K562 (cell line): ENCODE measurements at regions not wholly inside any gene's neighbourhood (a gene's known extent, or its start where the extent isn't known, plus 50 kb on each side); places are given as distances from the start of the nearest gene placed in this dataset.

Source experiments
- ATAC-seq: fragments of 200-7000 bp; cut with Tn5 transposase; 3 replicates; pipeline ENCODE4 v1.9.1; 2020; ENCODE audit warnings: moderate library complexity
- BruUV-seq: library from RNA; stranded (reverse); fragments of 400-500 nt; replicated peaks from 2 replicates; lab custom pipeline; 2021; lab: Mats Ljungman, UMichigan
- CTCF ChIA-PET: fragments of 300-600 bp; formaldehyde crosslinking; extraction: SDS; loops from one replicate; lab custom pipeline; 2021; ENCODE audit warnings: low intra/inter-chr PET ratio; lab: Yijun Ruan, JAX
- POLR2A ChIA-PET: fragments of 300-600, 350-650 bp; sonication (Branson Sonifier 250); formaldehyde crosslinking; extraction: SDS; loops from one replicate; lab custom pipeline; 2021; ENCODE audit warnings: antibody characterized with exemption, inconsistent platforms; lab: Yijun Ruan, JAX
- DNase-seq, 4 experiments: peaks; one replicate each; pipeline versions ENCODE4 v3.0.0 to v3.0.0-alpha.2; 2011 to 2018; ENCODE audit warnings: low spot score in 3 of 4, mixed read lengths in 3 of 4; ENCODE audit errors: extremely low read depth in 1 of 4
- FAIRE-seq: peaks from 2 replicates; lab custom pipeline; 2011; peaks lifted over from hg19 to GRCh38; lab: Jason Lieb, UNC
- H2AFZ ChIP-seq: 2 replicates; pipeline ENCODE4 v1.6.0; 2011; ENCODE audit warnings: low read depth, low read length, control low read depth, inconsistent platforms
- H3K27ac ChIP-seq: fragments of 200-600 bp; 3 replicates; pipeline ENCODE4 v1.8.0; 2011; ENCODE audit warnings: low read depth, mild to moderate bottlenecking, control low read depth, inconsistent platforms, low read length, moderate library complexity, mixed read lengths; ENCODE audit errors: extremely low read depth
- H3K27me3 ChIP-seq, 2 experiments: fragments of 300-600 bp in 1 of 2; 2 replicates in 1 of 2; 3 replicates in 1 of 2; pipeline versions ENCODE4 v1.6.0 to v1.8.0; 2011; ENCODE audit warnings: inconsistent platforms in 2 of 2, low read length in 2 of 2, mild to moderate bottlenecking in 1 of 2, mixed read lengths in 1 of 2, moderate library complexity in 1 of 2; ENCODE audit not compliant: control insufficient read depth in 2 of 2, insufficient read depth in 2 of 2
- H3K36me3 ChIP-seq: fragments of 300-600 bp; 3 replicates; pipeline ENCODE4 v1.8.0; 2011; ENCODE audit warnings: mild to moderate bottlenecking, low read length, inconsistent platforms; ENCODE audit not compliant: control insufficient read depth, insufficient read depth
- H3K4me1 ChIP-seq, 2 experiments: fragments of 200-600 bp in 1 of 2; replicated peaks in 1 of 2; 2 replicates in 1 of 2; 3 replicates in 1 of 2; pipeline versions ENCODE4 v1.5.1 to v1.8.0; 2011; ENCODE audit warnings: inconsistent platforms in 2 of 2, low read length in 2 of 2, mild to moderate bottlenecking in 1 of 2, mixed read lengths in 1 of 2, moderate library complexity in 1 of 2; ENCODE audit not compliant: control insufficient read depth in 2 of 2, insufficient read depth in 2 of 2
- H3K4me2 ChIP-seq: 2 replicates; pipeline ENCODE4 v1.6.1; 2011; ENCODE audit warnings: low read length, control low read depth, inconsistent platforms, mixed read lengths; ENCODE audit not compliant: insufficient read depth
- H3K4me3 ChIP-seq: fragments of 200-600 bp; sonication (generic), shearing (Covaris generic); 2 replicates; pipeline ENCODE4 v1.5.1; 2016; ENCODE audit warnings: control low read depth, inconsistent platforms
- H3K79me2 ChIP-seq: fragments of 200-600 bp; 3 replicates; pipeline ENCODE4 v1.8.0; 2011; ENCODE audit warnings: low read length, inconsistent platforms; ENCODE audit not compliant: control insufficient read depth, insufficient read depth
- H3K9ac ChIP-seq, 2 experiments: 2 replicates each; pipeline versions ENCODE4 v1.6.0 to v1.6.1; 2011; ENCODE audit warnings: low read depth in 2 of 2, low read length in 2 of 2, control low read depth in 1 of 2, inconsistent platforms in 1 of 2, mild to moderate bottlenecking in 1 of 2, mixed read lengths in 1 of 2; ENCODE audit not compliant: insufficient read depth in 1 of 2
- H3K9me1 ChIP-seq: one replicate; pipeline ENCODE4 v1.6.0; 2011; ENCODE audit warnings: inconsistent platforms, mild to moderate bottlenecking, low read length, moderate library complexity; ENCODE audit not compliant: control insufficient read depth, insufficient read depth
- H3K9me3 ChIP-seq: replicated peaks from 2 replicates; pipeline ENCODE4 v1.5.1; 2011; ENCODE audit warnings: low read depth, low read length, inconsistent platforms; ENCODE audit not compliant: control insufficient read depth, insufficient read depth
- H4K20me1 ChIP-seq: replicated peaks from 2 replicates; pipeline ENCODE4 v1.6.1; 2011; ENCODE audit warnings: low read length, inconsistent platforms, mixed read lengths; ENCODE audit not compliant: control insufficient read depth, insufficient read depth
- ETS2 ChIP-seq: IDR thresholded peaks from 2 replicates; pipeline ENCODE4 v1.6.1; 2016; ENCODE audit warnings: borderline replicate concordance, missing genetic modification characterization, mild to moderate bottlenecking, moderate library complexity, missing compliant biosample characterization; ENCODE audit not compliant: poor library complexity, severe bottlenecking
- HCFC1 ChIP-seq: IDR thresholded peaks from 2 replicates; pipeline ENCODE4 v1.6.1; 2012; ENCODE audit warnings: low read depth, low read length, improper control_type of control experiment
- NR2C1 ChIP-seq, 2 experiments: fragments of 450-650 bp; IDR thresholded peaks; 2 replicates each; pipeline ENCODE4 v1.6.1; 2017; ENCODE audit warnings: mild to moderate bottlenecking in 2 of 2, antibody characterized with exemption in 1 of 2, inconsistent platforms in 1 of 2, missing compliant biosample characterization in 1 of 2, missing genetic modification characterization in 1 of 2
- SMAD4 ChIP-seq: fragments of 250-450 bp; sonication (Bioruptor Pico); conservative IDR thresholded peaks from 2 replicates; pipeline ENCODE4 v1.8.0; 2021; ENCODE audit warnings: inconsistent platforms, mild to moderate bottlenecking, moderate library complexity
- TEAD4 ChIP-seq, 2 experiments: sonication (generic) in 1 of 2; formaldehyde crosslinking in 1 of 2; IDR thresholded peaks; 2 replicates each; pipeline versions ENCODE4 v1.6.1 to v1.8.0; 2012 to 2022; ENCODE audit warnings: borderline replicate concordance in 1 of 2, inconsistent platforms in 1 of 2, low read length in 1 of 2, mild to moderate bottlenecking in 1 of 2, missing genetic modification reagents in 1 of 2
- THRAP3 ChIP-seq: fragments of 450-650 bp; IDR thresholded peaks from 2 replicates; pipeline ENCODE4 v1.6.1; 2016; ENCODE audit warnings: mild to moderate bottlenecking, inconsistent platforms, borderline replicate concordance
- ZKSCAN1 ChIP-seq: fragments of 150-350 bp; IDR thresholded peaks from 2 replicates; pipeline ENCODE4 v1.6.1; 2016; ENCODE audit warnings: low read depth, low read length
- WGBS: fragments of 100-300 bp; shearing (Covaris generic); methylation state at CpG from one replicate; pipeline ENCODE4 v1.1.6; 2016; ENCODE audit warnings: low coverage, mixed read lengths; ENCODE audit not compliant: insufficient coverage; ENCODE audit errors: missing lambda C conversion rate; 5-methylcytosine and 5-hydroxymethylcytosine counted together
- in situ Hi-C: fragments of 300-500 bp; cut with MboI; formaldehyde crosslinking; loops from 4 replicates; pipeline ENCODE4 v1.15.0; 2018; ENCODE audit warnings: inconsistent platforms, mixed read lengths
- intact Hi-C: fragments of 100-400 bp; cut with micrococcal nuclease; formaldehyde crosslinking; loops from 2 replicates; pipeline ENCODE4 v1.14.2; 2022
- TF ChIP-seq, protein P1 (sequence below): sonication (generic); formaldehyde crosslinking; IDR thresholded peaks from 2 replicates; pipeline ENCODE4 v1.8.0; 2023; ENCODE audit warnings: mild to moderate bottlenecking, missing genetic modification reagents

DNA sequence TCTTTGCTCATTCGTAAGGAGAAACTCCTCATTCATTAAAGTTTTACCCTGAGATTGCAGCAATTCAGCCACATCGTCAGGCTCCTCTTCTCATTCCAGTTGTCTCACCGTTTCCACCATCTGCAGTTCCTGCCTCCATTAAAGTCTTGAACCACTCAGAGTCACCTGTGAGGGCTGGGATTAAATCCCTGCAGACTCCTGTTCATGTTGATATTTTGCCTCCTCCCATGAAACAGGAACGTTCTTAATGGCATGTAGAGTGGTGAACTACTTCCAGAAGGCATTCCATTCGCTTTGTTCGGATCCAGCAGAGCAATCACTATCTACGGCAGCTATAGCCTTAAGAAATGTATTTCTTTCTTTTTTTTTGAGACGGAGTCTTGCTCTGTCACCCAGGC is 96.5 kb upstream of the FAM20C start:
- FAIRE-seq: no peak
- TF ChIP-seq ZKSCAN1: no peak
- TF ChIP-seq NR2C1 (IDR thresholded peaks at IDR 0.05): no peak
- no peak for TF ChIP-seq NR2C1 (tag; IDR thresholded peaks at IDR 0.05)
- TF ChIP-seq TEAD4 (IDR thresholded peaks at IDR 0.05; ENCODE audit: low read length): no peak
- no peak for TF ChIP-seq TEAD4 (CRISPR knock-in tag; IDR thresholded peaks at IDR 0.05; ENCODE audit: borderline replicate concordance)
- no peak for TF ChIP-seq ETS2 (tag)
- TF ChIP-seq, protein P1, sequence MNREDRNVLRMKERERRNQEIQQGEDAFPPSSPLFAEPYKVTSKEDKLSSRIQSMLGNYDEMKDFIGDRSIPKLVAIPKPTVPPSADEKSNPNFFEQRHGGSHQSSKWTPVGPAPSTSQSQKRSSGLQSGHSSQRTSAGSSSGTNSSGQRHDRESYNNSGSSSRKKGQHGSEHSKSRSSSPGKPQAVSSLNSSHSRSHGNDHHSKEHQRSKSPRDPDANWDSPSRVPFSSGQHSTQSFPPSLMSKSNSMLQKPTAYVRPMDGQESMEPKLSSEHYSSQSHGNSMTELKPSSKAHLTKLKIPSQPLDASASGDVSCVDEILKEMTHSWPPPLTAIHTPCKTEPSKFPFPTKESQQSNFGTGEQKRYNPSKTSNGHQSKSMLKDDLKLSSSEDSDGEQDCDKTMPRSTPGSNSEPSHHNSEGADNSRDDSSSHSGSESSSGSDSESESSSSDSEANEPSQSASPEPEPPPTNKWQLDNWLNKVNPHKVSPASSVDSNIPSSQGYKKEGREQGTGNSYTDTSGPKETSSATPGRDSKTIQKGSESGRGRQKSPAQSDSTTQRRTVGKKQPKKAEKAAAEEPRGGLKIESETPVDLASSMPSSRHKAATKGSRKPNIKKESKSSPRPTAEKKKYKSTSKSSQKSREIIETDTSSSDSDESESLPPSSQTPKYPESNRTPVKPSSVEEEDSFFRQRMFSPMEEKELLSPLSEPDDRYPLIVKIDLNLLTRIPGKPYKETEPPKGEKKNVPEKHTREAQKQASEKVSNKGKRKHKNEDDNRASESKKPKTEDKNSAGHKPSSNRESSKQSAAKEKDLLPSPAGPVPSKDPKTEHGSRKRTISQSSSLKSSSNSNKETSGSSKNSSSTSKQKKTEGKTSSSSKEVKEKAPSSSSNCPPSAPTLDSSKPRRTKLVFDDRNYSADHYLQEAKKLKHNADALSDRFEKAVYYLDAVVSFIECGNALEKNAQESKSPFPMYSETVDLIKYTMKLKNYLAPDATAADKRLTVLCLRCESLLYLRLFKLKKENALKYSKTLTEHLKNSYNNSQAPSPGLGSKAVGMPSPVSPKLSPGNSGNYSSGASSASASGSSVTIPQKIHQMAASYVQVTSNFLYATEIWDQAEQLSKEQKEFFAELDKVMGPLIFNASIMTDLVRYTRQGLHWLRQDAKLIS: no peak
- no peak for TF ChIP-seq SMAD4 (CRISPR knock-in tag)
- no peak for TF ChIP-seq THRAP3
- TF ChIP-seq HCFC1: no peak
- no TSS peak for BruUV-seq
- Histone ChIP-seq H3K9ac (no peak overlapping the region), H3K9me1 (no peaks in the 10 kb centered on the region), H3K27ac (no peak overlapping the region), H3K4me2 (no peak overlapping the region), H3K36me3 (no peaks in the 10 kb centered on the region), H4K20me1 (no peaks in the 10 kb centered on the region), H3K27me3 (peaks cover 45 to 50% of the 10 kb centered on the region in 2 experiments), H2AFZ (no peak overlapping the region), H3K79me2 (no peaks in the 10 kb centered on the region), H3K4me3 (no peak overlapping the region), H3K9me3 (no peaks in the 10 kb centered on the region), H3K4me1 (no peaks in the 10 kb centered on the region)
- no peak for ATAC-seq
- in situ Hi-C loops (no loop called here), intact Hi-C loops (no loop called here)
- WGBS: 0% methylated on average over 8 of the region's 8 CpGs
- POLR2A ChIA-PET: interaction anchor here (2.0 kb wide), 1 partner anchor 8 kb away, joined by 11 read pairs; no protein-coding TSS in a partner anchor
- DNase-seq: no peak
- CTCF ChIA-PET: no interaction called here
